ENCODE measurements at regions not wholly inside any gene's neighbourhood (a gene's known extent, or its start where the extent isn't known, plus 50 kb on each side); places are given as distances from the start of the nearest gene placed in this dataset.

DNA sequence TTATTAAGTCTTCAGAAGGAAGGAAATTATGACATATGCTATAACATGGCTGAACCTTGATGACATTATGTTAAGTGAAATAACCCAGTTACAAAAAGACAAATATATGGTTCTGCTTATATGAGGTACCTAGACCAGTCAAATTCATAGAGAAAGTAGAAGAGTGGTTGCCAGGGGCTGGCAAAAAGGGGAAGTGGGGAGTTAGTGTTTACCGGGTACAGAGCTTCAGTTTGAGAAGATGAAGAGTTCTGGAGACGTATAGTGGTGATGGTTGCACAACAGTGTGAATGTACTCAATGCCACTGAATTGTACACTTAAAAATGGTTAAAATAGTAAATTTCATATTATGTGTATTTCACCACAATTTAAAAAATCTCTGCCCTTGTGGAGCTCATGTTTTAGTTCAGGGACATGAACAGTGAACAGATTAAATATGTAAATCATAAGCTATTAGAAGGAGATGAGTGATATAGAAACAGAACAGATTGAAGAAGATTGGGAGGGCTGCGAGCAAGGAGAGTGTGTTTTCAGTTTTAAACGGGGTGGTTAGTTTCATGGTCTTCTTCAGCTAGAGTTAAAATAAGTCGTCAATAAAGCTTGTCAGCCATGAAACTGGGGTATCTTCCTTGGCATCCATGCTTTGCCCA, 355.2 kb downstream of the KCNRG start:
- no peaks in the 10 kb centered on the region for H3K23me2 ChIP-seq (ENCODE audit: insufficient read length, low read depth, low read length, poor library complexity, severe bottlenecking)
- Mint-ChIP-seq H3K27me3 (ENCODE audit: low read depth) (no peaks in the 10 kb centered on the region), H3K9me3 (no peaks in the 10 kb centered on the region), H3K4me3 (no peak overlapping the region), H3K36me3 (ENCODE audit: insufficient read depth in 1 of 3, low read depth in 3 of 3) (no peaks in the 10 kb centered on the region), H3K4me1 (peaks cover 5 to 6% of the 10 kb centered on the region in 2 experiments; a peak in 3 of 4 replicates), H3K27ac (no peak overlapping the region)
- no peak overlapping the region for H2AFZ ChIP-seq (ENCODE audit: low read length)
- no peaks in the 10 kb centered on the region for H3K27me3 ChIP-seq (ENCODE audit: insufficient read depth, low read length)
- no CpG with 5 or more reads among the region's 5 CpGs for WGBS (ENCODE audit: extremely low coverage, insufficient read length, low lambda C conversion rate)
- H2BK120ac ChIP-seq (ENCODE audit: low read depth, low read length, poor library complexity, severe bottlenecking) = no peak overlapping the region
- H4K8ac ChIP-seq (replicated peaks; ENCODE audit: insufficient read length, low read depth, low read length) = no peak overlapping the region
- no peak overlapping the region for H2BK5ac ChIP-seq (ENCODE audit: insufficient read length, low read length)
- H3K27ac ChIP-seq (ENCODE audit: insufficient read length, low read depth, low read length) = no peak overlapping the region
- no peak for DNase-seq
- no peak overlapping the region for H2BK12ac ChIP-seq (ENCODE audit: insufficient read length, low read depth, low read length)
- H2BK15ac ChIP-seq (ENCODE audit: low read depth, low read length) = no peak overlapping the region
- no peak overlapping the region for H3K4ac ChIP-seq (ENCODE audit: low read depth, low read length)
- no peak overlapping the region for H3K18ac ChIP-seq (ENCODE audit: insufficient read length, low read depth, low read length)
- H3K9me3 ChIP-seq (ENCODE audit: control insufficient read depth, low read depth, low read length) = no peaks in the 10 kb centered on the region
- H3K9ac ChIP-seq (ENCODE audit: extremely low read depth, insufficient read length, low read length) = no peak overlapping the region
- no peak for TF ChIP-seq CTCF (conservative IDR thresholded peaks at IDR 0.05)
- H2AK5ac ChIP-seq (ENCODE audit: insufficient read length, low read length) = no peak overlapping the region
- H3K4me1 ChIP-seq (ENCODE audit: insufficient read depth, low read length) = no peaks in the 10 kb centered on the region; the same call in 1 of the 2 replicates
- H3K4me2 ChIP-seq (ENCODE audit: insufficient read depth, insufficient read length, low read length) = no peak overlapping the region
- no peaks in the 10 kb centered on the region for H3K79me2 ChIP-seq (ENCODE audit: insufficient read depth, low read length)
- no peak overlapping the region for H2BK20ac ChIP-seq (ENCODE audit: low read depth, low read length, poor library complexity, severe bottlenecking)
- H3T11ph ChIP-seq (ENCODE audit: low read length) = no peak overlapping the region
- no peak overlapping the region for H3K14ac ChIP-seq (ENCODE audit: insufficient read depth, low read length)
- H4K5ac ChIP-seq (ENCODE audit: insufficient read length, low read depth, low read length) = no peak overlapping the region
- H4K20me1 ChIP-seq (ENCODE audit: control insufficient read depth, insufficient read depth, insufficient read length) = no peaks in the 10 kb centered on the region
- no peaks in the 10 kb centered on the region for H3K79me1 ChIP-seq (ENCODE audit: insufficient read depth, low read depth, low read length, poor library complexity, severe bottlenecking)
- no peak overlapping the region for H3K23ac ChIP-seq (ENCODE audit: insufficient read length, low read depth, low read length)
- no peak overlapping the region for H3K56ac ChIP-seq (ENCODE audit: insufficient read length, low read depth, low read length)
- H4K91ac ChIP-seq (ENCODE audit: insufficient read length, low read depth, low read length) = no peak overlapping the region

All from H9 (cell line).